HEK293 (cell line): ENCODE measurements at regions not wholly inside any gene's neighbourhood (a gene's known extent, or its start where the extent isn't known, plus 50 kb on each side); places are given as distances from the start of the nearest gene placed in this dataset.
A peak's percentile ranks its signal among the peaks of the same experiment; 100 is the strongest.
"Not testable (repeated sequence)": the region's sequence is repeated elsewhere in the genome, so short reads cannot be mapped to it uniquely, and the experiment has no call there.

Experiments used
- CTCF ChIA-PET: fragments of 350-600 bp; formaldehyde crosslinking; extraction: SDS; loops from one replicate; lab custom pipeline; 2021; ENCODE audit warnings: antibody characterized with exemption; lab: Yijun Ruan, JAX
- POLR2A ChIA-PET: fragments of 300-600 bp; formaldehyde crosslinking; extraction: SDS; loops from one replicate; lab custom pipeline; 2020; ENCODE audit warnings: antibody characterized with exemption, inconsistent platforms; lab: Yijun Ruan, JAX
- H3K27ac ChIP-seq: fragments of 200-500 bp; sonication (Bioruptor generic); 2 replicates; pipeline ENCODE4 v1.5.1; 2014; ENCODE audit warnings: low read depth, low read length, control low read depth, inconsistent platforms; ENCODE audit errors: extremely low read depth
- H3K36me3 ChIP-seq, 2 experiments: fragments of 200-500 bp in 1 of 2; sonication (Bioruptor generic) in 1 of 2; 1 replicate in 1 of 2; 2 replicates in 1 of 2; pipeline ENCODE4 v1.5.1; 2014 to 2017; ENCODE audit warnings: inconsistent platforms in 2 of 2, low read length in 2 of 2; ENCODE audit not compliant: control insufficient read depth in 2 of 2, insufficient read depth in 1 of 2
- H3K4me1 ChIP-seq: fragments of 200-500 bp; sonication (Bioruptor generic); 2 replicates; pipeline ENCODE4 v1.5.1; 2014; ENCODE audit warnings: mild to moderate bottlenecking, low read length, inconsistent platforms; ENCODE audit not compliant: control insufficient read depth, insufficient read depth
- H3K4me3 ChIP-seq: 2 replicates; pipeline ENCODE4 v1.5.1; 2011; ENCODE audit warnings: low read depth, mild to moderate bottlenecking, control low read depth, low read length, moderate library complexity
- H3K9me3 ChIP-seq: fragments of 200-500 bp; sonication (Bioruptor generic); 2 replicates; pipeline ENCODE4 v1.5.1; 2014; ENCODE audit warnings: low read depth, low read length, inconsistent platforms; ENCODE audit not compliant: control insufficient read depth, insufficient read depth
- GLI4 ChIP-seq: fragments of 450-650 bp; formaldehyde crosslinking; IDR thresholded peaks from 2 replicates; pipeline ENCODE4 v1.5.1; 2016; ENCODE audit warnings: missing biosample characterization, missing genetic modification characterization
- GLIS1 ChIP-seq: fragments of 450-650 bp; formaldehyde crosslinking; IDR thresholded peaks from 2 replicates; pipeline ENCODE4 v1.5.1; 2016; ENCODE audit warnings: missing biosample characterization, missing genetic modification characterization
- MEIS1 ChIP-seq: sonication (generic); formaldehyde crosslinking; IDR thresholded peaks from 2 replicates; pipeline ENCODE4 v1.8.1; 2022; ENCODE audit warnings: missing genetic modification reagents, mild to moderate bottlenecking, borderline replicate concordance
- ZFP37 ChIP-seq: fragments of 450-650 bp; formaldehyde crosslinking; IDR thresholded peaks from 2 replicates; pipeline ENCODE4 v1.5.1; 2016; ENCODE audit warnings: missing biosample characterization, missing genetic modification characterization
- ZIC2 ChIP-seq: fragments of 450-650 bp; formaldehyde crosslinking; IDR thresholded peaks from 2 replicates; pipeline ENCODE4 v1.5.1; 2016; ENCODE audit warnings: missing biosample characterization, missing genetic modification characterization
- ZNF350 ChIP-seq: fragments of 450-650 bp; formaldehyde crosslinking; IDR thresholded peaks from 2 replicates; pipeline ENCODE4 v1.5.0; 2017; ENCODE audit warnings: missing biosample characterization, mild to moderate bottlenecking, missing genetic modification characterization
- ZNF544 ChIP-seq: fragments of 450-650 bp; formaldehyde crosslinking; IDR thresholded peaks from 2 replicates; pipeline ENCODE4 v1.5.0; 2017; ENCODE audit warnings: missing biosample characterization, missing genetic modification characterization
- ZNF76 ChIP-seq: fragments of 450-650 bp; formaldehyde crosslinking; IDR thresholded peaks from 2 replicates; pipeline ENCODE4; 2016; ENCODE audit warnings: low read depth, missing biosample characterization, missing genetic modification characterization, borderline replicate concordance
- ZNF791 ChIP-seq: fragments of 450-650 bp; formaldehyde crosslinking; IDR thresholded peaks from 2 replicates; pipeline ENCODE4 v1.5.1; 2016; ENCODE audit warnings: missing biosample characterization, missing genetic modification characterization
- ZNF830 ChIP-seq: fragments of 450-650 bp; IDR thresholded peaks from 2 replicates; pipeline ENCODE4 v1.5.0; 2018; ENCODE audit warnings: missing biosample characterization, missing genetic modification characterization, low read depth, mild to moderate bottlenecking, moderate library complexity
- ZNF837 ChIP-seq: fragments of 450-650 bp; formaldehyde crosslinking; IDR thresholded peaks from 2 replicates; pipeline ENCODE4 v1.5.1; 2016; ENCODE audit warnings: missing biosample characterization, missing genetic modification characterization
- TF ChIP-seq, protein P1 (sequence below): fragments of 450-650 bp; formaldehyde crosslinking; IDR thresholded peaks from 2 replicates; pipeline ENCODE4 v1.5.1; 2016; ENCODE audit warnings: missing biosample characterization, missing genetic modification characterization
- TF ChIP-seq, protein P2 (sequence below): sonication (generic); formaldehyde crosslinking; IDR thresholded peaks from 2 replicates; pipeline ENCODE4 v1.8.1; 2022; ENCODE audit warnings: mild to moderate bottlenecking, moderate library complexity, missing genetic modification reagents
- TF ChIP-seq, protein P3 (sequence below): fragments of 450-650 bp; formaldehyde crosslinking; IDR thresholded peaks from 2 replicates; pipeline ENCODE4 v1.5.1; 2016; ENCODE audit warnings: missing biosample characterization, missing genetic modification characterization
- TF ChIP-seq, protein P4 (sequence below): fragments of 450-650 bp; formaldehyde crosslinking; IDR thresholded peaks from 2 replicates; pipeline ENCODE4 v1.5.1; 2016; ENCODE audit warnings: missing biosample characterization, missing genetic modification characterization

DNA sequence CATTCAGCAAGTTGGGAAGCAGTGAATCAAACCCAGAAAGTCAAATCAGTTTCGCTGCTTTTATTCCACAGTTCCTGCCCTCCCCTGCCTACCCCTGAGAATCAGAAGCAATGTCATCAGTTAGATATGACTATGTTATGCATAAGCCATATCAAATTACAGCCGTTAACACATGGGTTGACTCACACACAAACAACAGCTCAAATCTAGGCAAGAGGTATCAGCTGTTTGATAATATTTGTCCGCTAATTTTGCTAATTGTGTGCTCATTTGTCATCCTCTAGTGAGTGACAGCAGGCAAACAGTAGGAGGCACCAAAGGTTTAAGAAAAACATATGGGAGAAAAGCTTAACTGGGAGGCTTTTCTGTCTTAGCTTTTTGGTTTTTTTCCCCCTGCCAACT is 327.4 kb upstream of the CCL2 start (continued):
- TF ChIP-seq, protein P1, sequence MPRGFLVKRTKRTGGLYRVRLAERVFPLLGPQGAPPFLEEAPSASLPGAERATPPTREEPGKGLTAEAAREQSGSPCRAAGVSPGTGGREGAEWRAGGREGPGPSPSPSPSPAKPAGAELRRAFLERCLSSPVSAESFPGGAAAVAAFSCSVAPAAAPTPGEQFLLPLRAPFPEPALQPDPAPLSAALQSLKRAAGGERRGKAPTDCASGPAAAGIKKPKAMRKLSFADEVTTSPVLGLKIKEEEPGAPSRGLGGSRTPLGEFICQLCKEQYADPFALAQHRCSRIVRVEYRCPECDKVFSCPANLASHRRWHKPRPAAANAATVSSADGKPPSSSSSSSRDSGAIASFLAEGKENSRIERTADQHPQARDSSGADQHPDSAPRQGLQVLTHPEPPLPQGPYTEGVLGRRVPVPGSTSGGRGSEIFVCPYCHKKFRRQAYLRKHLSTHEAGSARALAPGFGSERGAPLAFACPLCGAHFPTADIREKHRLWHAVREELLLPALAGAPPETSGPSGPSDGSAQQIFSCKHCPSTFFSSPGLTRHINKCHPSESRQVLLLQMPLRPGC = peak; percentile 61; the same call in 1 of the 2 replicates
- TF ChIP-seq ZNF830 (tag by site-specific recombination) (no peak), ZNF791 (tag by site-specific recombination) (no peak), ZFP37 (tag by site-specific recombination) (no peak), GLI4 (tag by site-specific recombination) (no peak), ZNF837 (tag by site-specific recombination) (no peak), ZIC2 (tag by site-specific recombination) (no peak), MEIS1 (CRISPR knock-in tag) (no peak), GLIS1 (tag by site-specific recombination) (peak; percentile 49; the same call in 1 of the 2 replicates), ZNF544 (tag by site-specific recombination) (no peak), ZNF350 (tag by site-specific recombination) (no peak), ZNF76 (tag by site-specific recombination) (peak; percentile 35; the same call in 1 of the 2 replicates)
- TF ChIP-seq, protein P2, sequence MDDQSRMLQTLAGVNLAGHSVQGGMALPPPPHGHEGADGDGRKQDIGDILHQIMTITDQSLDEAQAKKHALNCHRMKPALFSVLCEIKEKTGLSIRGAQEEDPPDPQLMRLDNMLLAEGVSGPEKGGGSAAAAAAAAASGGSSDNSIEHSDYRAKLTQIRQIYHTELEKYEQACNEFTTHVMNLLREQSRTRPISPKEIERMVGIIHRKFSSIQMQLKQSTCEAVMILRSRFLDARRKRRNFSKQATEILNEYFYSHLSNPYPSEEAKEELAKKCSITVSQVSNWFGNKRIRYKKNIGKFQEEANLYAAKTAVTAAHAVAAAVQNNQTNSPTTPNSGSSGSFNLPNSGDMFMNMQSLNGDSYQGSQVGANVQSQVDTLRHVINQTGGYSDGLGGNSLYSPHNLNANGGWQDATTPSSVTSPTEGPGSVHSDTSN = no peak
- TF ChIP-seq, protein P3, sequence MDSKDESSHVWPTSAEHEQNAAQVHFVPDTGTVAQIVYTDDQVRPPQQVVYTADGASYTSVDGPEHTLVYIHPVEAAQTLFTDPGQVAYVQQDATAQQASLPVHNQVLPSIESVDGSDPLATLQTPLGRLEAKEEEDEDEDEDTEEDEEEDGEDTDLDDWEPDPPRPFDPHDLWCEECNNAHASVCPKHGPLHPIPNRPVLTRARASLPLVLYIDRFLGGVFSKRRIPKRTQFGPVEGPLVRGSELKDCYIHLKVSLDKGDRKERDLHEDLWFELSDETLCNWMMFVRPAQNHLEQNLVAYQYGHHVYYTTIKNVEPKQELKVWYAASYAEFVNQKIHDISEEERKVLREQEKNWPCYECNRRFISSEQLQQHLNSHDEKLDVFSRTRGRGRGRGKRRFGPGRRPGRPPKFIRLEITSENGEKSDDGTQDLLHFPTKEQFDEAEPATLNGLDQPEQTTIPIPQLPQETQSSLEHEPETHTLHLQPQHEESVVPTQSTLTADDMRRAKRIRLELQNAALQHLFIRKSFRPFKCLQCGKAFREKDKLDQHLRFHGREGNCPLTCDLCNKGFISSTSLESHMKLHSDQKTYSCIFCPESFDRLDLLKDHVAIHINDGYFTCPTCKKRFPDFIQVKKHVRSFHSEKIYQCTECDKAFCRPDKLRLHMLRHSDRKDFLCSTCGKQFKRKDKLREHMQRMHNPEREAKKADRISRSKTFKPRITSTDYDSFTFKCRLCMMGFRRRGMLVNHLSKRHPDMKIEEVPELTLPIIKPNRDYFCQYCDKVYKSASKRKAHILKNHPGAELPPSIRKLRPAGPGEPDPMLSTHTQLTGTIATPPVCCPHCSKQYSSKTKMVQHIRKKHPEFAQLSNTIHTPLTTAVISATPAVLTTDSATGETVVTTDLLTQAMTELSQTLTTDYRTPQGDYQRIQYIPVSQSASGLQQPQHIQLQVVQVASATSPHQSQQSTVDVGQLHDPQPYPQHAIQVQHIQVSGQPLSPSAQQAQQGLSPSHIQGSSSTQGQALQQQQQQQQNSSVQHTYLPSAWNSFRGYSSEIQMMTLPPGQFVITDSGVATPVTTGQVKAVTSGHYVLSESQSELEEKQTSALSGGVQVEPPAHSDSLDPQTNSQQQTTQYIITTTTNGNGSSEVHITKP (tag by site-specific recombination) = 0 out of 2 replicates have a peak, but pooled peaks have one; percentile 20

DNA sequence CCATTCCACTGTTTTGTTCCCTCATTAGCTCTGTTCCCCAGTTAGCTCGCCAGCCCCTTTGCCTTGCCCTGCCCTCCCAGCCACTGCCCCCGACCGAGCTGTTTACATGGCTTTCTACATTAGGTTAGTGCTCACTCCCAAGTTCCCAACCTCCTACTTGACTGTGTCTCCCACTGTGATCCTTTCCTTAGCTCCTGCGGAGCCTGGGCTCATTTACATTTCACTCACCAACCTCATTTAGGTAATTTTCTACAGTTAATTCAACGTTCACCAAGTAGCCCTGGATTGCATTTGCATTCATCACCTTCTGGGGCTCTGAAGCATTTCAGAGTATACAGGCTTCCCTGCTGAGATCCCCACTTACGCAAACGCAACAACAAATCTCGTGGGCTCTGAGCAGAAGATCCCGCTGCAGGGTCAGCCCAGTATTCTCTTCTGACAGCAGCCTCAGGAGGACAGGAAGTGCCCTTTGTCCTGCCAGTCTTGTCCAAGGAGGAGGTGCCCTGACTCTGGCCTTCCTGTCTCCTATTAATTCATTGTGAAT is 325.8 kb upstream of the CCL2 start:
- no peak overlapping the region for H3K27ac ChIP-seq
- H3K9me3 ChIP-seq = no peaks in the 10 kb centered on the region
- CTCF ChIA-PET = interaction anchor here (0.7 to 3.4 kb wide), 11 partner anchors 11 to 432 kb away, joined by 3 to 59 read pairs (median 4); no protein-coding TSS in a partner anchor
- TF ChIP-seq ZIC2 (tag by site-specific recombination) (peak; percentile 90), GLIS1 (tag by site-specific recombination) (peak; percentile 78)
- TF ChIP-seq, protein P4, sequence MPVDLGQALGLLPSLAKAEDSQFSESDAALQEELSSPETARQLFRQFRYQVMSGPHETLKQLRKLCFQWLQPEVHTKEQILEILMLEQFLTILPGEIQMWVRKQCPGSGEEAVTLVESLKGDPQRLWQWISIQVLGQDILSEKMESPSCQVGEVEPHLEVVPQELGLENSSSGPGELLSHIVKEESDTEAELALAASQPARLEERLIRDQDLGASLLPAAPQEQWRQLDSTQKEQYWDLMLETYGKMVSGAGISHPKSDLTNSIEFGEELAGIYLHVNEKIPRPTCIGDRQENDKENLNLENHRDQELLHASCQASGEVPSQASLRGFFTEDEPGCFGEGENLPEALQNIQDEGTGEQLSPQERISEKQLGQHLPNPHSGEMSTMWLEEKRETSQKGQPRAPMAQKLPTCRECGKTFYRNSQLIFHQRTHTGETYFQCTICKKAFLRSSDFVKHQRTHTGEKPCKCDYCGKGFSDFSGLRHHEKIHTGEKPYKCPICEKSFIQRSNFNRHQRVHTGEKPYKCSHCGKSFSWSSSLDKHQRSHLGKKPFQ (tag by site-specific recombination) = no peak
- POLR2A ChIA-PET = no interaction called here
- no peak overlapping the region for H3K4me3 ChIP-seq
- no peaks in the 10 kb centered on the region for H3K36me3 ChIP-seq
- H3K4me1 ChIP-seq = 0 out of 2 replicates have a peak, but pooled peaks cover 2% of the 10 kb centered on the region

DNA sequence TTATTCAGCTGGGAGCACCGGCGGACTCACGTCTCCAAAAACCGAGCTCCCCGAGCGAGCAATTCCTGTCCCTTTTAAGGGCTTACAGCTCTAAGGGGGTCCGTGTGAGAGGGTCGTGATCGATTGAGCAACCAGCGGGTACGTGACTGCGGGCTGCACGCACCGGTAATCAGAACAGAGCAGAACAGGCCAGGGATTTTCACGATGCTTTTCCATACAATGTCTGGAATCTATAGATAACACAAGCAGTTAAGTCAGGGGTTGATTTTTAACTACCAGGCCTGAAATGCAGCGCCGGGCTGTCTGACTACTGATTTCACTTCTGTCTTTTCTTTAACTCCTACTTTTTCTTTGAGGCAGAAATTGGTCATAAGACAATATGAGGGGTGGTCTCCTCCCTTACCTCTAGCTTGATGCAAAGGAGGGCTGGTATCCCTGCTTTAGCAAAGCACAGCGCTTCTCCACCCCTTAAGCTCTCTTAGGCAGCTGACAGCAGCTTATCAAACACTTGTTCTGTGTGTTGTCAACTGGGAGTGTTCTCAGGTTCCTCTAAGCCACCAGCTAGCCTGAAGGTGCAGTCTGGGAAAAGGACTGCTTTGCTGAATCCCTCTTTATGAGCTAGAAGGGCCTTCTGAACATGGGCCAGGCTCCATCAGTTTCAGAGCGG is 323.8 kb upstream of the CCL2 start:
- H3K9me3 ChIP-seq, H3K4me3 ChIP-seq, H3K27ac ChIP-seq, H3K36me3 ChIP-seq, POLR2A ChIA-PET, H3K4me1 ChIP-seq: not testable (repeated sequence)
- CTCF ChIA-PET = interaction anchor here (0.6 to 2.3 kb wide), 6 partner anchors 15 to 430 kb away, joined by 3 to 12 read pairs (median 3); no protein-coding TSS in a partner anchor
